ENCODE measurements at regions not wholly inside any gene's neighbourhood (a gene's known extent, or its start where the extent isn't known, plus 50 kb on each side); places are given as distances from the start of the nearest gene placed in this dataset.

GRCh38 chr1:157291083-157291482 is 152.9 kb upstream of the ETV3 start:
- intact Hi-C loops (cut with micrococcal nuclease), result no loop called here
- H3K56ac ChIP-seq (ENCODE audit: extremely low read depth, insufficient read depth, low read length), result no peak overlapping the region
- no TSS peak for BruUV-seq (replicated peaks)

More at GRCh38 chr1:157291083-157291482, 152.9 kb upstream of the ETV3 start:
- Histone ChIP-seq H3K18ac (ENCODE audit: low read depth, low read length) (no peak overlapping the region), H4K8ac (ENCODE audit: low read depth in 2 of 2, low read length in 2 of 2) (no peak overlapping the region), H3K79me1 (ENCODE audit: low read depth in 1 of 2, low read length in 2 of 2) (no peaks in the 10 kb centered on the region), H4K5ac (ENCODE audit: low read depth, low read length) (no peak overlapping the region), H3K27ac (ENCODE audit: insufficient read depth, low read length) (no peak overlapping the region), H4K91ac (ENCODE audit: insufficient read depth, low read depth, low read length) (no peak overlapping the region), H3K36me3 (ENCODE audit: control insufficient read depth, insufficient read depth, low read length) (no peaks in the 10 kb centered on the region), H3K4me1 (ENCODE audit: control insufficient read depth, insufficient read depth, low read length) (no peaks in the 10 kb centered on the region), H2AFZ (replicated peaks; ENCODE audit: low read length, poor library complexity) (no peak overlapping the region), H2AK9ac (replicated peaks; ENCODE audit: low read depth, low read length, poor library complexity) (no peak overlapping the region), H2BK15ac (ENCODE audit: low read depth, low read length) (no peak overlapping the region), H3K4me3 (ENCODE audit: insufficient read depth, low read depth, low read length) (no peak overlapping the region), H2AK5ac (ENCODE audit: low read depth, low read length) (no peak overlapping the region), H3K4me2 (ENCODE audit: low read depth, low read length) (no peak overlapping the region), H3K4ac (ENCODE audit: low read depth, low read length) (no peak overlapping the region), H3K9ac (ENCODE audit: low read depth, low read length) (no peak overlapping the region), H3K27me3 (ENCODE audit: control insufficient read depth, insufficient read depth, low read length) (no peaks in the 10 kb centered on the region; the same call in 1 of the 2 replicates), H2BK5ac (ENCODE audit: low read depth, low read length, poor library complexity, severe bottlenecking) (no peak overlapping the region), H3K23ac (ENCODE audit: low read depth, low read length) (no peak overlapping the region), H2BK120ac (ENCODE audit: low read depth, low read length) (no peak overlapping the region), H4K20me1 (ENCODE audit: insufficient read depth, low read length) (no peaks in the 10 kb centered on the region), H2BK20ac (ENCODE audit: low read depth, low read length) (no peak overlapping the region), H3K9me1 (ENCODE audit: insufficient read depth, low read length) (no peaks in the 10 kb centered on the region), H3K14ac (replicated peaks; ENCODE audit: low read depth, low read length) (no peak overlapping the region), H3K9me3 (ENCODE audit: control insufficient read depth, insufficient read depth, low read length) (no peaks in the 10 kb centered on the region)
- ATAC-seq (ENCODE audit: low read depth), result no peak
- no peak for TF ChIP-seq BHLHE40 (IDR thresholded peaks at IDR 0.05; ENCODE audit: low read depth, low read length)
- TF ChIP-seq NFE2L2 (IDR thresholded peaks at IDR 0.05; ENCODE audit: low read depth, low read length), result no peak
- TF ChIP-seq MAFK (IDR thresholded peaks at IDR 0.05; ENCODE audit: low read depth, low read length), result peak; percentile 35; the same call in 1 of the 2 replicates
- no peak for TF ChIP-seq FOS (IDR thresholded peaks at IDR 0.05; ENCODE audit: low read depth, low read length)
- no peak for TF ChIP-seq SMC3 (IDR thresholded peaks at IDR 0.05; ENCODE audit: low read depth, low read length)
- DNase-seq, result no peak
- POLR2A ChIA-PET (ENCODE audit: unreplicated experiment), result no interaction called here
- dilution Hi-C loops (cut with HindIII; ENCODE audit: low sequenced_read_pairs, unreplicated experiment), result no loop called here
- in situ Hi-C loops (cut with MboI; ENCODE audit: low sequenced_read_pairs), result no loop called here
- CTCF ChIA-PET, result no interaction called here
- WGBS, 2 experiments (ENCODE audit: extremely low coverage in 2 of 2, insufficient read length in 1 of 2), result no CpG with 5 or more reads among the region's 2 CpGs
